ENCODE measurements at regions not wholly inside any gene's neighbourhood (a gene's known extent, or its start where the extent isn't known, plus 50 kb on each side); places are given as distances from the start of the nearest gene placed in this dataset.

GRCh38 chr17:72413077-72414031 lies 292.5 kb downstream of the SOX9 start:
- TF ChIP-seq CTCF (conservative IDR thresholded peaks at IDR 0.05; ENCODE audit: low read depth, low read length) (no peak), EZH2 (IDR thresholded peaks at IDR 0.05; ENCODE audit: borderline replicate concordance, low read depth, low read length, poor library complexity, severe bottlenecking) (no peak)

All from A673 (cell line).